Activated CD4-positive, alpha-beta T cell treated with anti-CD3 and anti-CD28 coated beads for 48 hours (primary cell): ENCODE measurements at regions not wholly inside any gene's neighbourhood (a gene's known extent, or its start where the extent isn't known, plus 50 kb on each side); places are given as distances from the start of the nearest gene placed in this dataset.

Experiments used
- DNase-seq: peaks from one replicate; pipeline ENCODE4 v3.0.0-alpha.2; 2020

DNA sequence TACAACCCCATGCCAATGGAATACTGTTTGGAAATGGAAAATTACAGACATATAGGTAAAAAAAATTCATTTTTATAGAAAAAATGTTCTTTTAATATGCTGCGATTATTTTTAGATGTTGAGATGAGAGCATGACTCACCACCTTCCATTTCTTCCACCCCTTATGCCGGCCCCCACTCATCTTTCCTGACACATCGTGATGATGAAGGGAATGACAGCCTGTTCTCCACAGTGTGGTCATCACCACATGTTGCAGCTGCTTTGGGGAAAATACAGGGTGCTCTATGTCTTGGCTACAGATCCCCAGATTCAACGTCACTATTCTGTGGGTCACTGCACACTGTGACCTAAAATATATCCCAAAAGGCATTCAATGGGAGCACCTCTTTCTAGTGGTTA is 916.2 kb downstream of the METTL15 start:
- DNase-seq, result no peak

DNA sequence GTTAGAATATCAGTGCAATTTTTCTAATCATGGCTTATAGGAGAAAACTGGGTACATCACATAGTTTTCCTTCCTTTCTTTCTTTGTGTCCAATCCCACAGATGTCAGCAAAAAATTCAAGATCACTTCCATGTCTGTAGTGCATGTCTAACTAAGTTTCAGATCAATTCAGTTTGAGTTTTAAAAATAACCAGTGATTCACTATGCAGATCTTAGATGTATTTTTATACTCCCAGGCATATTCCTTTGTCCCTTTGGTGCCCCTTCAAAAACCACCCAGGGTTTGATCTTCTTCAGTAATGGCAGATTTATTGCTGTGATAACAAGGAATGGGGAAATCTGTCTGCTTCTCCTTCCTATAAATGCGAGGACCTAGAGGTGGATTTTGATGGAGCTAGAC is 915.6 kb downstream of the METTL15 start:
- no peak for DNase-seq

DNA sequence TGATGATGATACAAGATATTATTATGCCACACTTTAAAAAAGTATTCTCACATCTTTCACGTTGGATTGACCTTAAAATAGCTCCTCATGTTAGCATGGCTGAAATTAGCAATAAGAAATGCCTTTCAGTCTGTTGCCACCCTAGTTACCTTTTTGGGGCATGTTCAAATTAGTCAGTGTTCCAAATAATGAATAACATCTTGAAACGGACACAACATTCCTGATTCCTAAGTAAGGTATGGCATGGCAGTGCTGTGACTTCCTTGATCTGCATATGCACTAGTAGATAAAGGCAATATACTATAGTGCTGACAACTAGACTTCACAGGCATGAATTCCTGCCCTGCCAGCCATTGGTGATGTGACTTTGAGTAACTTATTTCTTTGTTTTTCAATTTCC is 914.5 kb downstream of the METTL15 start:
- no peak for DNase-seq

DNA sequence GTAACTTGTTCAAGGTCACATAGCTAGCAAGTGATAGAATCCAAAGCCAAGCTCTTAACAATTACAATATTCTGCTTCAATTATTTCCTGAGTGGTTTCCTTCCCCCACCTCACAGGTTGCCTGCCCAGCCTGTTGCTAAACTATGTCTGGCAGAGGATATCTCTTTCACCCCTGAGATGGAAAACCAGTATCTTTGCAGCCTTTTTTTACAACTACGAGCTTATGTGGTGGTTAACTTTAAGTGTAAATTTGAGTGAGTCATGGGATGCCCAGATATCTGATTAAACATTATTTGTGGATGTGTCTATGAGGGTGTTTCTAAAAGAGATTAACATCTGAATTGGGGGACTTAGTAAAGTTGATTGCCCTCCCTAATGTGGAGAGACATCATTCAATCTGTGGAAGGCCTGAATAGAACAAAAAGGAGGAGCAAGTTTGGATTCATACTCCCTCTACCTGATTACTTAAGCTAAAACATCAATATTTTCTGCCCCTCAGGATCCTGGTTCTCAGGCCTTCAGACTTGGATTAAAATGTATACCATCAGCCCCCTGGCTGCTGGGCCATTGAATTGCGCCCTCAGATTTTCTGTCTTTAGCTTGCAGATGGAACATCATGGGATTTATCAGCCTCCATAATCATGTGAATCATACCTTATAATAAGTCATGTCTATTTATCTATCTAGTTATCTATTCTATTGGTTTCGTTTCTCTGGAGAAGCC is 911.9 kb downstream of the METTL15 start:
- no peak for DNase-seq

DNA sequence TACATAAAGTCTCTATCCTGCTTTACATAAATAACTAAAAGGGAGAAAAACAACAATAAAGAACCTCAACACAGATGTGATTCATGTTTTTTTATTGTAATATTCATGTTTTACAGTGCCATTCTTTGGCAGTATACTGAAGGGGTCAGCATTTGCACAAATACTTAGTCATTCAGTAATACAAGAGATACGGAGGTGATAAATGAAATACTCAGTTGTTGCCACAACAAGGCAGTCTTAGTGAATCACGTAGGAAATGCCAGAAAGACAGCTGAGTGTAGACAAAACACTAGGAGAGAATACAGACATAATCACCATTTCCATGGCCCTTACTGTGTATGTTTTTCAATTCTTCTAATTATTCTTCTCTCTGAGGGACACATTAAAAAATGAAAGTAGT is 910.4 kb downstream of the METTL15 start:
- DNase-seq, result no peak

DNA sequence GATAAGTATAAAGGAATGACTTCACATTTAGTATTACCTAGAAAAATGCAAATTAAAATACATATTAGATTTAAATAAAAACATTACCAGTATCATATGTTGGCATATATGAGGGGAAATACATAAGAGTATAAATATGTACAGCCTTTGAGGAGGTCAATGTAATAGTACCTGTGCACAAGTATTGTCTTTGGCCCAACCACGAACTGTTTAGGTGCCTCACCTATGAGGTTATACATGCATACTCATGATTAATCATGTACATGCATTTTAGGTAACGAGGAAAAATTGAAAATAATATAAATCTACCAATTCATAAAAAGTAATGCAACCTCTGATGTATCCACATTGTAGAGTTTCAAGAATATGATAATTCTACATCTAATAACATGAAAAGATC is 909.8 kb downstream of the METTL15 start:
- DNase-seq, result no peak

DNA sequence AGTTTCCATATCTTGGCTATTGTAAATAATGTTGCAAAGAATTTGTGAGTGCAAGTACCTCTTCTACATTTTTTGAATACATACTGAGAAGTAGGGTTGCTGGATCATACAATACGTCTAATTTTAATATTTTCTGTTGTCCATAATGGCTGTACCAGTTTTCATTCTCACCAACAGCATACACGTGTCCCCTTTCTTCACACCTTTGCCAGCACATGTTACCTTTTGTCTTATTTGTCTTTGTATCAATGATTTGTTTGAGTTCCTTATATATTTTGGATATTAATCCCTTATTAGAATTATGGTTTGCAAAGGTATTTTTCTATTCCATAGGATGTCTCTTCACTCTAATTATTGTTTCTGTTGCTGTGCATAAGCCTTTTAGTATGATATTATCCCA is 904.3 kb downstream of the METTL15 start:
- no peak for DNase-seq

DNA sequence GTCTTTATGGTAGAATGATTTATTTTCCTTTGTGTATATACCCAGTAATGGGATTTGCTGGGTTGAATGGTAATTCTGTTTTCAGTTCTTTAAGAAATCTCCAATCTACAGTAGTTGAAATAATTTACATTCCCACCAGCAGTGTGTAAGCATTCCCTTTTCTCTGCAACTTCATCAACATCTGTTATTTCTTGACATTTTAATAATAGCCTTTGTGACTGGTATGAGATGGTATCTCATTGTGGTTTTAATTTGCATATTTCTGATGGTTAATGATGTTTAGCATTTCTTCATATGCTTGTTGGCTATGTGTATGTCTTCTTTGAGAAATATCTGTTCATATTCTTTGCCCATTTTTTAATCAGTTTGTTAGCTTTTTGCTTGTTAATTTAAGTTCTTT is 901.2 kb downstream of the METTL15 start:
- DNase-seq, result no peak

DNA sequence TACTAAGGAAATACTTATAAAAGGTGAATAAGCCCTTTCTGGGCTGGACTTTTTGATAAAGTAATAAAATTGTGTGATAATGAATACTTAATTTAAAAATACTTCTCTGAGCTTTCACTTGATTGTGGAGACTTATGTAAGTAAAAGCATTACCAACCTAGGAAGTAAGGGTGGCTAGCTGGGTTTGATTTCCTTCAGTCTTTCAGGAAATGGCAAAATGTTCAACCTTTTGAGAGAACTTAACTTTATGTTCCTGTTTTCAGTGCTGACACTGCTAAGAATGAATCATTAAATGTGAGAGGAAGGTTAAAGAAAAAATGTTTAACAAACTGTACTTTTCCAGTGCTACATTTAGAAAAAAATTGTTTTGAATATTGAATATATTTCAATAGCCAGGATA is 900.3 kb downstream of the METTL15 start:
- DNase-seq, result no peak

DNA sequence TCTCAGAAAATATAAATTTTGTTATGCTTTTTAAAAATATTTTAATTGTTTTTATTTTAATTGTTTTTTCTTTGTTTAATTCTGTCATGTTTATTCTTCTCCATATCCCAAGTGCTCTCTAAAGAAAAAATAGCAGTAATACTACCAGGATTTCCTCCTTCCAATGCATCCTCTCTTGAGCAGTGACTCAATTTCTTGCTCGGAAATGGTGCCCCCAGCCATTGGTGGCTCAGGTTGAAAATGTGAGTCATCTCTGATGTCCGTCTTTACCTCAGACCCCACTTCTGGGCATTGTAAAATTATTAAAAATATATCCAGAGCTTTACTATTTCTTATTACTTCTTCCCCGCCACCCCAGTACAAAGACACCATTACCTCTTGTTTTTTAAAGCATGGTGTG is 898.5 kb downstream of the METTL15 start:
- no peak for DNase-seq

DNA sequence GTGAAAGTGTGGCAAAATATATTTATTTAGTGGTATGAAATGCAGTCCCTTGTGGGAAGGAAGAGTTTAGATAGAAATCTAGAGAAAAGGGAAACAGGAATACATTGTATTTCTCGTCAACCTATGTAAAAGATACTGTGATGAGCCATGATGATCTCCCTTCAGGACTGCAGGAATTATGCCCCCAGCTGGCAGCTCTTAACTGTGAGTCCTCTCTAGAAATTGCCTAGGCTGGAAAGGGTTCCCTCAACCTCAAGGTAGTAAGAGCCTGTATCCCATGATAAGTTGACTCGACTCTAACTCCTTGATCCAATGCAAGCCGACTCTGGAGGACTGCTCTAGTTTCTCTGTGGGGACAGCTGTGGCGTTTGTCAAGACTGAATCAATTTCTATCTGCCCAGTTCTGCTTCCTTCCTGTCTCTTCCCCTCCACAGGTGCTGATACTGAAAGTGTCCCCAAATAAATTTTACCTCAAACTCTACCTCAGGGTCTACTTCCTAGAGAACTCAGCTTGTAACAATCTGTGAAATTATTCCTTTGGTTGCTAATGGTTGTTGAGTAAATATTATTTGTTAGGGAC is 897.3 kb downstream of the METTL15 start:
- DNase-seq, result no peak

DNA sequence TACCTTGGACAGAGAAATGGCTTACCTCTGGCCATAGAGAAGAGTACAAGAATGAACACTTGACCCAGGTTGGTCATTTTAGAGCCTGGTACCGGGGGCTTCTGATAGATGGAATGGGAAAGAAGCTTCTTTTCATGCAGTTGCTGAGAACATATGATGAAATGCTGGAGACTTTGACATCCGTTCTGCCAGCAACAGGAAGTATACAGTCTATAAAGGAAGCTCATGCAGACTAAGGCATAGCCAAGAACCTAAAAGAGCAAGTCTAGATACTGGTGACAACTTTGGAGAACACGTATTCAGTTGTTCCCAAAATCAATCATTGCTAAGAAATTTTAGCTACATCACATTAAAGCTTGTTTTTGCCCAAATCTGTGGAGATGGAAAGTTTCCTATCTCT is 894.6 kb downstream of the METTL15 start:
- no peak for DNase-seq

DNA sequence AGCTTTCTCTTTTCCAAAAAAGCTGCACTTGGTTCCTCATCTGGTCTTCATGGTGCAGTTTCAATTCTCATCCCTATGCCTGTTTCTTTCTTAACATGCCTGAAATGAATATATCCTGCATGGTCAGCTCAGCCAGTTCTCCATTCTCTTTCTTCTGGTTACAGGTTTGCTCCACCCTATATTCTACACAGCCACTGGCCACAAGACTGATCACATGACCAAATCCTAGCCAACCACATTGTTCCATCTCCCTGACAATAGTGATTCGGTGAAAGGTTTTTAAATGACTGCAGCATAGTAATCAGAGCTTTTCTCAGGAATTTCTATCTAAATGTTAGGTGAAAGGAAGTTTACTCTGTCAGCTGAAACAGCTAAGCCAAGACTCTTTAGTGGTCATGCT is 891.4 kb downstream of the METTL15 start:
- DNase-seq, result no peak

DNA sequence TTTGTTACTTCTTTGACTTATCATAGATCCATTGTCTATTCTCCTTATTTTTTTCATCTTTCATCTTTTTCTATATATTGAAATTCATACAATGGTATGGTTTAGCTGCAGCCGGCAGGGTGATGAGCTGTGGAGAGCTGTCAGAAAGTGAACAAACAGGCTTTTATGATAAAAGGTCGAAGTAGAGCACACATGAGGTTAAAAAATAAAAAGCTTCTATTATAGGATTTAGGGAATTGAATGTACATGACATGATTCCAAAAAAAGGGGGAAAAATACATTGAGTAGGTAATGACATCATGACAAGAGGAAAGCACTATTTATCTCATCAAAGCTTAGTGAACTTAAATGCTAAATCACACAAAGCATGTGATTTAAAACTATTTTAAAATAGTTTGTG is 884.8 kb downstream of the METTL15 start:
- no peak for DNase-seq

DNA sequence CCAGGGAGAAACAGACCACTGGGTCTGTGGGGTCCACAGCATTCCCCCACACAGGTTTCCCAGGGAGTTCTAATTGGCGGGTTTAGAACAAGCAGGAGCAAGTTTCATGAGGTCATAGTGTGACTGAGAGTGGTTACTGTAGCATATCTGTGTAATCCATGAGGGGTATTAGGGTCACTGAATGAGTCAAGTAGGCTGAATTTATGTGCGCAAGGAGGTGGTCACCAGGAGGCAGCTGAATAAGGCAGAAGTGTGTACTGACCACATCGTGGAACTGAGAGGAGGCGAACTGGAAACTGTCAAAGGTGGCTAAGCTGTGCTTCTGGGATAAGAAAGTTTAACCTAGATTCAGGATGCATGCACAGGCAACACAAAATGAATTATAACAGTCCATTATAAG is 876.0 kb downstream of the METTL15 start:
- no peak for DNase-seq

DNA sequence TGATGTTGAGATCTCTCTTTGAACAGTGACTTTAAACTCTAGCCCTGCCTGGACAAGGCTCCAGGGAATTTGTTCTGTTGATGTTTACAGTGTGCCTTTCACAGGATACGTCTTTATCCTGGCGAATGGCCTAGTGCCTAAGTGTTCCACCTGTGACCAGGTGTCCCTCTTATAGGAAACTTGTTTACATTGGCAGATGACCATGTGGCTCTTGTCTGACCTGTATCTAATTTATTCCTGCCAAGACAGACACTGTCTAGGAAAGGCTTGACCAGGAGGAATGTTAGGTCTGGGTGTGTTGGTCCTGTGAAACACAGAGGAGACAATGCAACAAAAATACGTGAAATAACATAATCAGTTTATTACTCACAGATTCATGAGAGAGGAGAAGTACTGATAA is 875.6 kb downstream of the METTL15 start:
- no peak for DNase-seq

DNA sequence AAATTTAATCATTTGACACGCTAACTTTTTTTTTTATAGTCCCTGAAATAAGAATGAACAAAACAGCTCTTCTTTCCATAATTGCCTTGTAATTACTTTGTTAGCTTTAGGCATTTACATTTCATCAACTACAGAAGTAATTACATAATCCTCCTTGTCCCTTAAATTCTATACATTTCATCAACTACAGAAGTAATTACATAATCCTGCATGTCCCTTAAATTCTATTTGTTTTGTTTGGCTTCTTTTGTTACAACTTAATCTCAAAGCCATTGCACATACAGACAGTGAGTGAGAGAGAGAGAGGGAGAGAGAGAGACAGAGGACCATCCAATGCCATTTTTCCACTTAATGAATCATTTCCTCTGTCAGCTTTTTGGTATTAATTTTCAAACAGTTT is 873.2 kb downstream of the METTL15 start:
- no peak for DNase-seq

DNA sequence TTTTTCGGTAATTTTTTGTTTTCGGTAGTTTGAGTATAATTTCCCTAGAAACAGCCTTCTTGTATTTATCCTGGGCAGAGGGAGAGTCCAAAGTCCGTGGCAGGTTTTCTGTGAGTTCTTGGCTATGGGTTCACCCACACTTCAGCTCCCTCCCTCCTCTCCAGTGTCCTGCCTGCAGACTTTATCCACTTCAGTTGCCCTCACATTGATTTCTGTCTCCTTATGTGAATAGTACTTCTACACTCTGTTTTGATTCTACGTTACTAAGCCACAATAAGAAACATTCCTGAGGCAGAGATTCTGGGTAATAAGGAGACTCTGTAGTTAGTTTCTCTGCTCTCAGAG is 868.6 kb downstream of the METTL15 start:
- no peak for DNase-seq

DNA sequence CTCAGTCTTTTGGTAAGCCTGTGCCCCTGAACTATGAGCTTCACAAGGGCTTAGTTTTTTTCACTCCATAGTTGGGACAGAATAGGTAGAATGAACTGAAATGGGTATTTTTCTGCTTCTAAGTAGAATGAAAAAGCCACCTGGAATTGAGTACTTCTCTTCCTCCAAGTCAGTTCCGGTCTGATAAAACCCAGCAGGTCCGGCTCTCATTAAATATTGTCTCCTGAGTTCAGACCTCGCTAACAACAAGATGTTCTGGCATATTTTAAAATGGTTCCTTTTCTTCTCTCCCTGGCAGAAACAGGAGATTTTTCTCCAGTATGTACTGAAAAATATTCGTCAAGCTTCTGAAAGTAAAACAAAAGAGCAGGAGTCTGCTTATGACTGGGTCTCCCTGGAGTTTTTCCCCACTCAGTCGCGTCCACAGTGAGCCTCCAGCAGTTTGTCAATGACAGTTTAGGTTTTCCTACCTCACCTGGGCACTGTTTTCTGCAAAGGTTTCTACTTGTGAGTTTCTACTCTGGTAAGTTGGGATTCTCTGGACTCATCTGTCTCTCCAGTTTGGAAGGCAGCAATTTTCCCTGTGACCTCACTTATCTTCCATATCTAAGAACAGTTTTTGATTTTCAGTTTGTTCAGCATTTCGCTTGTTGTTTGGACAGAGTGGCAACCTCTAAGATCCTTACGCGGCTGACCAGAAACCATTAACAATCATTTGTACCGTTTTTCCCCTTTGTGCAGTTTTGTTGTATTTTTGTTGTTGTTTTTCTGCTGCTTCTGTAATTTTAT is 868.0 kb downstream of the METTL15 start:
- no peak for DNase-seq

DNA sequence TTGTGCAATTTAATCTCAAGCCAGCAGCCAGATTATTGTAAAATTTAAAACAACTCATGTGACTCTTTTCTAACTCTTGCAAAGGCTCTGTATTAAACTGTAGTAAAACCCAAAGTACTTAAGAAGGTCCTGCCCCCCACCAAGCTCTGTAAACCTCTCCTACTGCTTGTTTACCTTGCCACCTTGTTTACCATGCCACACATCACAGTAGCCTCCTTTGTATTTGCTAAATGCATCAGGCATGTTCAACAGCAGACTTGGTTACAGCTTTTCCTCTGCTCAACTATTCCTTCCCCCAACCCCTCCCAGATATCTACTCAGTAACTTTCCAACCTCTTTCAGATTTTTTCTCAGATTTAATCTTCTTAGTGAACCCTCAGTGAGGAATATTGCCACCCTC is 861.6 kb downstream of the METTL15 start:
- DNase-seq, result no peak

DNA sequence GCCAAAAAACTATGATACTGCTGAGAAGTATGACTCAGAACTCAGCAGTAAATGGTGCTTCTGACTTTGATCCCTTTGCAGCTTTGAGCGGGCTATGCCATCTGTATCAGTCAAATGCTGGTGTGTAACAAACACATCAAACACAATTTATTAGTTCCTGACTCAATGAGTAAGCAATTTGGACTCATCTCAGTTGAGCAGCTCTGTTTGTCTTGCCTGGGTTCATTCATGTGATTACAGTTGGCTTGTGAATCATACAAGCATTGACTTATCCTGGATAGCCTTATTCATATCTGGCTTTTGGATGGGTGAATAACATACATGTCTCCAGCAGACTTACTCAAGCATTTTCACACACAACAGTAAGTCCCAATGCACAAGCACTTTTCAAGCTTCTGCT is 858.8 kb downstream of the METTL15 start:
- DNase-seq, result no peak

DNA sequence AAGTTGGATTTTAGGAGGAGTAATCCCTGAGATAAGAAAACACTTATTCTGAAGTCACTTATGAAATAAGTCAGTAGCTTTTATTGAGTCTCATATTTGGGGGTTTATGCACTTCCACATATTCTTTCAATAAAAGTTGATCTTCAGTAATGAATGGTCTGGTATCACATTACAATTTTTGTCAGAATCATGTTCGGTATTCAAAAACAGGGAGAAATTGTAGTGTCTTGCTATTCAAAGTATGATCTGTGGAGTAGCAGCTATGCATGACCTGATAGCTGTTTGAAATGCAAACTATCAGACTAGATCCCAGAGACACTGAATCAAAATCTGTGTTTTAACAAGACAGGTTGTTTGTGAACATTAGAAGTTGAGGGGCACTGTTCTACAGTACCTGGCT is 857.6 kb downstream of the METTL15 start:
- DNase-seq, result no peak

DNA sequence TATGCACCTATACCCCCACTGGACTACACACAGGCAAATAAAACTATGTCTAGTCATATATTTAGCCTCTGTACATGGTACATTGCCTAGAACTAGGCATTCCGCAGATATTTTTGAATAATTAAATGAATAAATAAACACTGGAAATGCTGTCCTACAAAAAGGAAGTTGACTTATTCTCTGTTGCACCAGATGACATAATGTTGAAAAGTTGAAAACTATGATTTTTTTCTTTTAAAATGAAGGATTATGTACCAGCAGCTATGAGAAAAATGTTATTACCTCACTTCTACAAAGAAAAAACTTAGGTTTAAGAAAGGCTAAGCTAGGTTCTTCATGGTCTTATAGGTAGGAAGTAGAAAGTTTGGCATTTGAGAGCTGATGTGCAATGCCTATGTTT is 856.6 kb downstream of the METTL15 start:
- no peak for DNase-seq

DNA sequence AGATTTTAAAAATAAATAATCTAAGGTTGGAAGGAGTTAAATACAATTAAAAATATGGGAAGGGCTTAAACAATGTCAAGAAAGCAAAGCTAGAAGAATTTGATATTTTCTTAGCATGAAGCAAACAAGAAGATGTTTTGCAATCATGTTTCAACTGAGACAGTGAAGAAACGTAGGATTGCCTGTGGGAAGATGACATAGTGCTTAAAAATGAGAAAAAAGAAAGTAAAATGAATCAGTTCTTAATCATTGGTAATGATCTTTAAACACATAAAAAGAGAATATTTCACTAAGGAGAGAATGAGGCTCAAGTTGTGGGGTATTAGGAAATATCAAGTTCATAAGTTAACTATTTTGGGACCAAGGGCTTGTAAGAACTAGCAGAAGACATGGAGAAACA is 855.0 kb downstream of the METTL15 start:
- DNase-seq, result no peak

DNA sequence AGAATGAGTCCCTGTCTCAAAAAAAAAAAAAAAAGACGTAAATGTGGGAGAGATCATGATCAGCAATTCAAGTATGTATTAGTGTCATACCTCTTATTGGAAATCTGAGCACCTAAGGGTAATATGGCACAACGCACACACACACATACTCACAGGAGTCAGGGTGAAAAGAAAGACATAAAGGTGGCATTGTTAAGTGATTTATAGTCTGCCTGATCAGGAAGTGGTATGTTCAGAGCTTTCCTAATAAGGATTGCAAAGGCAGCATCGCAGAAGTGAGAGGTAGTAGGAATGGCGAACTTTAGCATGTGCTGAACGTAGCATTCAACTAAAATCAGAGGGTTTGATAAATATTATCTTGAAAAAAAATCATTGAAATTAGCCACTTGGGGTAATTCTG is 854.3 kb downstream of the METTL15 start:
- no peak for DNase-seq
